Trophoblast cell (in vitro differentiated cells and primary cell): ENCODE measurements at regions not wholly inside any gene's neighbourhood (a gene's known extent, or its start where the extent isn't known, plus 50 kb on each side); places are given as distances from the start of the nearest gene placed in this dataset.

Experiments used
- DNase-seq, 2 donors: peaks; one replicate each; pipeline ENCODE4 v3.0.0-alpha.2; 2016
- H2AFZ ChIP-seq: 2 replicates; pipeline ENCODE4 v1.6.1; 2013; ENCODE audit warnings: low read length, moderate library complexity, mild to moderate bottlenecking; ENCODE audit not compliant: insufficient read depth, poor library complexity
- H2AK5ac ChIP-seq: 2 replicates; pipeline ENCODE4 v1.6.1; 2013; ENCODE audit warnings: mild to moderate bottlenecking, low read length
- H2BK120ac ChIP-seq: 2 replicates; pipeline ENCODE4 v1.6.1; 2013; ENCODE audit warnings: low read length, mild to moderate bottlenecking, moderate library complexity; ENCODE audit not compliant: insufficient read depth, poor library complexity
- H2BK12ac ChIP-seq: 2 replicates; pipeline ENCODE4 v1.6.1; 2013; ENCODE audit warnings: mild to moderate bottlenecking, low read length, moderate library complexity
- H2BK5ac ChIP-seq: 2 replicates; pipeline ENCODE4 v1.6.1; 2013; ENCODE audit warnings: low read length, low read depth, moderate library complexity, mild to moderate bottlenecking; ENCODE audit not compliant: poor library complexity
- H3K14ac ChIP-seq: 2 replicates; pipeline ENCODE4 v1.6.1; 2013; ENCODE audit warnings: mild to moderate bottlenecking, low read length
- H3K18ac ChIP-seq: 2 replicates; pipeline ENCODE4 v1.6.1; 2013; ENCODE audit warnings: mild to moderate bottlenecking, low read length
- H3K23ac ChIP-seq: 2 replicates; pipeline ENCODE4 v1.6.1; 2013; ENCODE audit warnings: low read length
- H3K27ac ChIP-seq: 2 replicates; pipeline ENCODE4 v1.5.1; 2013; ENCODE audit warnings: low read depth, mild to moderate bottlenecking, inconsistent platforms, low read length, moderate library complexity
- H3K27me3 ChIP-seq: 2 replicates; pipeline ENCODE4 v1.6.1; 2013; ENCODE audit warnings: inconsistent platforms, mild to moderate bottlenecking, low read length, moderate library complexity; ENCODE audit not compliant: insufficient read depth
- H3K36me3 ChIP-seq, 2 experiments: 1 replicate in 1 of 2; 2 replicates in 1 of 2; pipeline ENCODE4 v1.6.1; 2013; ENCODE audit warnings: low read length in 2 of 2, mild to moderate bottlenecking in 2 of 2, moderate library complexity in 1 of 2; ENCODE audit not compliant: insufficient read depth in 2 of 2, control insufficient read depth in 1 of 2
- H3K4ac ChIP-seq: 2 replicates; pipeline ENCODE4 v1.6.1; 2013; ENCODE audit warnings: low read depth, mild to moderate bottlenecking, low read length, moderate library complexity
- H3K4me1 ChIP-seq, 2 experiments: 1 replicate in 1 of 2; 2 replicates in 1 of 2; pipeline ENCODE4 v1.6.1; 2013; ENCODE audit warnings: low read length in 2 of 2, mild to moderate bottlenecking in 2 of 2, moderate library complexity in 1 of 2; ENCODE audit not compliant: insufficient read depth in 2 of 2, control insufficient read depth in 1 of 2
- H3K4me2 ChIP-seq: 2 replicates; pipeline ENCODE4 v1.6.1; 2013; ENCODE audit warnings: inconsistent platforms, mild to moderate bottlenecking, low read length, moderate library complexity
- H3K4me3 ChIP-seq: 2 replicates; pipeline ENCODE4 v1.5.1; 2013; ENCODE audit warnings: mild to moderate bottlenecking, low read depth, low read length, inconsistent platforms
- H3K79me1 ChIP-seq: one replicate; pipeline ENCODE4 v1.6.1; 2013; ENCODE audit warnings: low read length
- H3K79me2 ChIP-seq: 2 replicates; pipeline ENCODE4 v1.6.1; 2013; ENCODE audit warnings: low read length, mild to moderate bottlenecking; ENCODE audit not compliant: control insufficient read depth, insufficient read depth, poor library complexity
- H3K9ac ChIP-seq: 2 replicates; pipeline ENCODE4 v1.6.1; 2013; ENCODE audit warnings: mild to moderate bottlenecking, low read length
- H3K9me3 ChIP-seq: 2 replicates; pipeline ENCODE4 v1.6.1; 2013; ENCODE audit warnings: low read depth, mild to moderate bottlenecking, control low read depth, inconsistent platforms, low read length; ENCODE audit not compliant: insufficient read depth
- H4K12ac ChIP-seq: 2 replicates; pipeline ENCODE4 v1.6.1; 2013; ENCODE audit warnings: low read depth, mild to moderate bottlenecking, low read length, moderate library complexity
- H4K8ac ChIP-seq: 2 replicates; pipeline ENCODE4 v1.6.1; 2013; ENCODE audit warnings: low read depth, mild to moderate bottlenecking, low read length, moderate library complexity
- H4K91ac ChIP-seq: one replicate; pipeline ENCODE4 v1.6.1; 2013; ENCODE audit warnings: low read depth, mild to moderate bottlenecking, low read length, moderate library complexity
- WGBS: extraction: QIAGEN DNeasy Blood & Tissue Kit; methylation state at CpG from one replicate; pipeline ENCODE4 v1.1.7; 2013; ENCODE audit warnings: missing lambda C conversion rate; ENCODE audit not compliant: insufficient read length, insufficient coverage; ENCODE audit errors: extremely low coverage; 5-methylcytosine and 5-hydroxymethylcytosine counted together

DNA sequence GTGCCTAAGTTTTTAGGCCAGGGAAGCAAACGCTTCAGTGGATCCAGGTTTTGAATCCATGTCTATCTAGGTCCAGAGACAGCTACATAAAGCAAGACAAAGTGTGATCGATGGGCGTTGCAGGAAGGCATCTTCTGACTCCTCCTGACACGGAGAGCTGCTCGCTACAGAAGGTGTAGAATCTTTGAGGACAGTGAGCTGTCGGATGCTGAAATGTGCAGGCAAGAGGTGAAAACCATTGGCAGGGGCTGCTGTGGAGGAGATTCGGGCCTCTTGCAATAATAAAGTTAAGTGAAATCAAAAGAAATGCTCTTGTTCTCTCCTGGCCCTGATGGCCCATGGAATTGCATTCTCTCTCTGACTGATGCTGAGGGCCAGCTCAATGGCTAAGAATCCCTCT lies 336.2 kb downstream of the CYRIA start:
- Histone ChIP-seq H3K14ac (peak overlapping the region; percentile 20), H2AK5ac (peak overlapping the region; percentile 61), H3K18ac (no peak overlapping the region), H3K36me3 (no peaks in the 10 kb centered on the region), H3K4me3 (no peak overlapping the region), H3K4ac (no peak overlapping the region), H4K91ac (peak overlapping the region; percentile 26), H3K23ac (no peak overlapping the region), H4K12ac (no peak overlapping the region), H3K9ac (no peak overlapping the region), H2BK120ac (no peak overlapping the region), H2BK12ac (peak overlapping the region; percentile 37), H3K27me3 (no peaks in the 10 kb centered on the region), H3K79me1 (peaks cover 14% of the 10 kb centered on the region), H3K79me2 (no peaks in the 10 kb centered on the region), H3K9me3 (no peaks in the 10 kb centered on the region), H2BK5ac (peak overlapping the region; percentile 54), H3K4me1 (peaks cover 27 to 30% of the 10 kb centered on the region in 2 experiments), H4K8ac (no peak overlapping the region), H3K27ac (no peak overlapping the region), H3K4me2 (no peak overlapping the region), H2AFZ (no peak overlapping the region)
- DNase-seq = no peak
- no CpG with 5 or more reads among the region's 7 CpGs for WGBS

DNA sequence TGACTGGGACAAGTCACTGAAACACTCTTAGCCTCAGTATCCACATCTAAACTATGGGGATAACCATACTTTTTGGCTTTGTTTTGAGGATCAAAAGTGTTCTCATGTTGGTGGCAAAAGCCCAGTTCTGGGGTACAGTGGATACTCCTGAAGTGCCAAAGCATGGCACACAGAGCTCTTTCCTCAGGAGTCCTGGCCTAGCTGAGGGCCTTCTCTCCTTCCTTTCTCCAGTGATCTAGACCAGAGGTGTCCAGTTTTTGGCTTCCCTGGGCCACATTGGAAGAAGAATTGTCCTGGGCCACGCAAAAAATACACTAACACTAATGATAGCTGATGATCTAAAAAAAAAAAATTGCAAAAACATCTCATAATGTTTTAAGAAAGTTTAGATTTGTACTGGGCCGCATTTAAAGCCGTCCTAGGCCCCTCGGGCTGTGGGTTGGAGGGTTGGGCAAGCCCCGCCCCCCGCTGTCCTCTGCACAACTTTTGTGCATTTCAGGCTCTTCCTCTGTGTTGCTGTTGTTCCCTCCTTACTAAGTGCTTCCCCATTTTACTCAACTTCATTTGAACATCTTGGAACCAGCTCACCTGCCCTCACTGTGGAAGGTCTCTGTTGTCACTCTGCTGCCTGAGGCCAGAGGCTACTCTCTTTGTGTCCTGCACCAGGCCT lies 337.0 kb downstream of the CYRIA start:
- H4K8ac ChIP-seq = no peak overlapping the region
- no peak overlapping the region for H3K23ac ChIP-seq
- no peaks in the 10 kb centered on the region for H3K79me2 ChIP-seq
- no peak overlapping the region for H3K9ac ChIP-seq
- no peak overlapping the region for H3K4me2 ChIP-seq
- no peak for DNase-seq
- no peaks in the 10 kb centered on the region for H3K9me3 ChIP-seq
- H3K79me1 ChIP-seq = peaks cover 14% of the 10 kb centered on the region
- no peak overlapping the region for H3K14ac ChIP-seq
- H3K18ac ChIP-seq = no peak overlapping the region
- H4K91ac ChIP-seq = no peak overlapping the region
- no peak overlapping the region for H2AK5ac ChIP-seq
- no peak overlapping the region for H2BK120ac ChIP-seq
- no peak overlapping the region for H2BK5ac ChIP-seq
- no peak overlapping the region for H4K12ac ChIP-seq
- peaks cover 27 to 33% of the 10 kb centered on the region in 2 experiments for H3K4me1 ChIP-seq
- WGBS = no CpG with 5 or more reads among the region's 6 CpGs
- H3K27ac ChIP-seq = no peak overlapping the region
- H2BK12ac ChIP-seq = peak overlapping the region; percentile 55
- no peaks in the 10 kb centered on the region for H3K27me3 ChIP-seq
- no peak overlapping the region for H3K4me3 ChIP-seq
- no peak overlapping the region for H2AFZ ChIP-seq
- no peak overlapping the region for H3K4ac ChIP-seq
- no peaks in the 10 kb centered on the region for H3K36me3 ChIP-seq

DNA sequence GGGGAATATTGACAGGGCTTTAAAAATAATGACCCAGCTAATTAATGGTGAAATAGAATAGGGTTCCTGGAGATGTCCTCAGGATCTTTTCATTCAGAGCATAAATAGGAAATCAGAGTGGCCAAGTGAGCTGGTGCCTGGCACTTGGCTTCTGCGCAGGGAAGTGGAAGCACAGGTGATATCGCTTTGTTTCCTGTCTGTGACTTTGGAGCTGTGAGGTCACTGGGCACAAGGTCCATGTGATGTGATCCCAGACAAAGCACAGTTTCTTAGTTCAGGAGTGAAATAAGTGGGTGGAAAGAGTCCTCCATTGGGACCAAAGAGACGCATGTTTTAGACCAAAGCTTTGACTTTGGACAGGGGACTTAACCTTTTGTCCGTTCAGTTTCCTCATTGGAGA lies 338.3 kb downstream of the CYRIA start:
- Histone ChIP-seq H3K14ac (no peak overlapping the region), H2BK12ac (no peak overlapping the region), H3K18ac (no peak overlapping the region), H3K23ac (no peak overlapping the region), H3K79me1 (peaks cover 16% of the 10 kb centered on the region), H2BK120ac (no peak overlapping the region), H3K27ac (no peak overlapping the region), H3K9me3 (no peaks in the 10 kb centered on the region), H3K36me3 (no peaks in the 10 kb centered on the region), H3K9ac (no peak overlapping the region), H3K79me2 (no peaks in the 10 kb centered on the region), H3K4me2 (no peak overlapping the region), H2AK5ac (no peak overlapping the region), H3K4ac (no peak overlapping the region), H4K12ac (no peak overlapping the region), H2AFZ (no peak overlapping the region), H3K27me3 (no peaks in the 10 kb centered on the region), H3K4me3 (no peak overlapping the region), H2BK5ac (no peak overlapping the region), H4K91ac (no peak overlapping the region), H3K4me1 (peaks cover 32 to 37% of the 10 kb centered on the region in 2 experiments), H4K8ac (no peak overlapping the region)
- no peak for DNase-seq
- no CpG with 5 or more reads among the region's 4 CpGs for WGBS

DNA sequence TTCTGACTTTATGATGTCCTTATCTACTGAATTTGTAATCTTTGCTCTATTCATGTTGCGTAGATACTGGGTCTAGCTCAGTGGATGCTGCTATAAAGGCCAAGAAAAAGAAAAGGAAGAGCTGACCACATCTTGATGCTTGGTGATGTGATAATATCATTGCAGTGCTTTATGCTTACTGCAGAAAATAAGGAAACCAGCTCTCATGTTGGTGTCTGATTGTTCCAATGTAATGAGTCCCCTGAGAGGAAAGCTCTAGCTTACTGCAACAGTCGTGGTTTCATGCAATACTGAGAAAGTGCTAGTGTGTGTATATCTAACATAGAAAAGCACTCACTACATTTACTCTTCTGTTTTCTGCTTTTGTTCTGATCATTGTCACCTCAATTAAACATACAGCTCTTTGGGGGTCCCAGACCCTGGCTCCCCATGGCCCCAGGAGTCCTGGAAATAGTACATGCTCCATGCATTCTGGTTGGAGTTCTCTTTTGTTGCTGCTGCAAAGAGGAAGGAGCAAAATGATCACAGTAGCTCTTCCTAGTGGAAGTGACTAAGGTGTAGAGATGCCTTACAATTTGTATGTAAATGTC lies 338.8 kb downstream of the CYRIA start:
- no peaks in the 10 kb centered on the region for H3K36me3 ChIP-seq
- H2BK12ac ChIP-seq = no peak overlapping the region
- H4K12ac ChIP-seq = no peak overlapping the region
- no peak overlapping the region for H3K27ac ChIP-seq
- no peak overlapping the region for H3K23ac ChIP-seq
- no peak overlapping the region for H3K4me2 ChIP-seq
- DNase-seq = no peak
- peaks cover 35 to 39% of the 10 kb centered on the region in 2 experiments for H3K4me1 ChIP-seq
- no peak overlapping the region for H3K9ac ChIP-seq
- peaks cover 16% of the 10 kb centered on the region for H3K79me1 ChIP-seq
- H4K91ac ChIP-seq = no peak overlapping the region
- H4K8ac ChIP-seq = no peak overlapping the region
- H3K14ac ChIP-seq = no peak overlapping the region
- H3K4me3 ChIP-seq = no peak overlapping the region
- no peak overlapping the region for H2BK120ac ChIP-seq
- H3K18ac ChIP-seq = no peak overlapping the region
- no peaks in the 10 kb centered on the region for H3K9me3 ChIP-seq
- H3K27me3 ChIP-seq = no peaks in the 10 kb centered on the region
- no CpG with 5 or more reads among the region's 2 CpGs for WGBS
- H2AFZ ChIP-seq = no peak overlapping the region
- no peak overlapping the region for H3K4ac ChIP-seq
- no peaks in the 10 kb centered on the region for H3K79me2 ChIP-seq
- no peak overlapping the region for H2BK5ac ChIP-seq
- H2AK5ac ChIP-seq = no peak overlapping the region
